DND-41 (cell line): ENCODE measurements at regions not wholly inside any gene's neighbourhood (a gene's known extent, or its start where the extent isn't known, plus 50 kb on each side); places are given as distances from the start of the nearest gene placed in this dataset.

Experiments
- EZH2 ChIP-seq: IDR thresholded peaks from 3 replicates; pipeline ENCODE4 v1.6.1; 2012; ENCODE audit warnings: borderline replicate concordance, low read depth, mild to moderate bottlenecking, moderate library complexity, low read length, inconsistent platforms; ENCODE audit not compliant: severe bottlenecking
- TF ChIP-seq, protein P1 (sequence below): IDR thresholded peaks from 2 replicates; pipeline ENCODE4 v1.5.1; 2012; ENCODE audit warnings: borderline replicate concordance, low read length, moderate library complexity, mild to moderate bottlenecking; ENCODE audit not compliant: poor library complexity, severe bottlenecking; ENCODE audit errors: extremely low read depth

DNA sequence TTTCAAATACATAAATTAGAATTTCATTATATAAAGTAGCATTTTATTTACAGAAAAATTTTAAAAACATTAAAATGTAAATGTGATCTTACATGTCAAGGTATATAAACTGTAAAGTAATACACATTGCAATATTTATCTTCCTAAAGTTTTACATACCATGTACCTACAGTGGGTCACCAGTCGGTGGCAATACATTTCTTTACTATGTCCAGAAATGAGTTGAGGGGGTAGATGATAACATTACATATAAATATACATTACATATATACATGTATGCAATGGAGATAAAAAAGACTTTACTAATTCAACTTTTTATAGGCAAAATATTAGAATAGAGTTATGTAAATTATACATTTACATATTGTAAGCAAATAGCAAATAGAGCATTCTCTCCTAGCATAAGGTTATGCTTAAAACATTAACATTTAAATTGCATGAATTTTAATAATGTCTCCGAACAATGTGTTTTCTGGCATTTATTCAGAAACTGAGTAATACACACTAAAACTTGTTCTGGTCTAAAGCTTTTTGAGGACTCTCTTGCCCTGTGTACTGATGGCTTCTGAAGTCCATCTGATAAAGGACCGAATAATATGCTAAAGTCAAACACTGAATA, 93.3 kb upstream of the NLGN1 start:
- TF ChIP-seq, protein P1, sequence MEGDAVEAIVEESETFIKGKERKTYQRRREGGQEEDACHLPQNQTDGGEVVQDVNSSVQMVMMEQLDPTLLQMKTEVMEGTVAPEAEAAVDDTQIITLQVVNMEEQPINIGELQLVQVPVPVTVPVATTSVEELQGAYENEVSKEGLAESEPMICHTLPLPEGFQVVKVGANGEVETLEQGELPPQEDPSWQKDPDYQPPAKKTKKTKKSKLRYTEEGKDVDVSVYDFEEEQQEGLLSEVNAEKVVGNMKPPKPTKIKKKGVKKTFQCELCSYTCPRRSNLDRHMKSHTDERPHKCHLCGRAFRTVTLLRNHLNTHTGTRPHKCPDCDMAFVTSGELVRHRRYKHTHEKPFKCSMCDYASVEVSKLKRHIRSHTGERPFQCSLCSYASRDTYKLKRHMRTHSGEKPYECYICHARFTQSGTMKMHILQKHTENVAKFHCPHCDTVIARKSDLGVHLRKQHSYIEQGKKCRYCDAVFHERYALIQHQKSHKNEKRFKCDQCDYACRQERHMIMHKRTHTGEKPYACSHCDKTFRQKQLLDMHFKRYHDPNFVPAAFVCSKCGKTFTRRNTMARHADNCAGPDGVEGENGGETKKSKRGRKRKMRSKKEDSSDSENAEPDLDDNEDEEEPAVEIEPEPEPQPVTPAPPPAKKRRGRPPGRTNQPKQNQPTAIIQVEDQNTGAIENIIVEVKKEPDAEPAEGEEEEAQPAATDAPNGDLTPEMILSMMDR: no peak
- TF ChIP-seq EZH2: no peak
